ENCODE measurements at regions not wholly inside any gene's neighbourhood (a gene's known extent, or its start where the extent isn't known, plus 50 kb on each side); places are given as distances from the start of the nearest gene placed in this dataset.

DNA sequence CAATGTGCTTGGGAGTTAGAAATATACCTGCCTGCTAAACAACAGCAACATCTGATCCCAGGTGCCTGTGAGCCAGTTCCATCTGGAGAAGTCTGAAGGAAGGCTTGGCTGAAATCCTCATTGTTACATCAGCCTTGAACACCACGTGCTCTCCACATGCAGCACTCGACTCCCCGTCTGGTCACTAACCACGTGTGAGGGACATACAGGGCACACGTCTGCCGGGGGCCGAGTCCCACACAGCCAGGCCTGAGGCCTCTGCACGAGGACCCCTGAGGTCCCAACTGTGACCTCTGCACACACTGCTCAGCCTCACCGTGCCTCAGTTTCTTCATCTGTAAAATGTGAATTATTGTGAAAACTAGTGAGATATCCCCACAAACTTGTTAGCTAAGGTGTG lies 236.5 kb upstream of the SALL3 start:
- Mint-ChIP-seq H3K27me3 (peaks cover 4% of the 10 kb centered on the region), H3K9me3 (peaks cover 0 to 2% (median 0%) of the 10 kb centered on the region in 7 donors), H3K36me3 (no peaks in the 10 kb centered on the region), H3K4me1 (no peaks in the 10 kb centered on the region), H3K4me3 (no peak overlapping the region), H3K27ac (peak overlapping the region in 1 of 3 donors; percentile 15)
- Histone ChIP-seq H3K27me3 (ENCODE audit: control insufficient read depth, insufficient read depth, low read length) (no peaks in the 10 kb centered on the region), H3K36me3 (ENCODE audit: control insufficient read depth, insufficient read depth, low read length) (no peaks in the 10 kb centered on the region), H3K27ac (ENCODE audit: insufficient read depth, low read length, poor library complexity, severe bottlenecking) (no peak overlapping the region), H3K4me3 (ENCODE audit: low read depth, low read length) (no peak overlapping the region), H3K4me1 (ENCODE audit: control insufficient read depth, insufficient read depth, low read length, poor library complexity, severe bottlenecking) (no peaks in the 10 kb centered on the region), H3K9me3 (ENCODE audit: control insufficient read depth in 2 of 2, low read length in 2 of 2) (no peaks in the 10 kb centered on the region)
- ATAC-seq (ENCODE audit: low read depth in 2 of 2) = no peak
- no peak for DNase-seq

DNA sequence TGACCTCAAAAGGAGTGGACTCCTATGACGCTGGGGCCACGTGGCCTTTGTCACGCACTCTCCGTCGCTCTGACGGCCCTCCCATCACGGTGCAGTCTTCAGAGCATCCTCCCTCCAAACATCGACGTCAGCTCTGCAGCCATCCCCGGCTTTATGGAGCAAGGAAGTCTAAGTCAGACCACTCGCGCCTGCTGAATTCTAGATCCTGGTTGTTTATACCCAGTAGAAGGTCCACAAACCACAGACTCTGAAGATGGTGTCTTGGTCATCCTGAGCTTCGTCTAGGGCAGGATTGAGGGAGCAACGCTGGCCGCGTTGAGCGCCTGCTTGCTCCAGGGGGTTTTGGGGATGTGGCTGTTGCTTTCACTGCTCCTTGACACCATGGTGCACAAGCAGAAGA lies 228.0 kb upstream of the SALL3 start:
- no peaks in the 10 kb centered on the region for H3K36me3 Mint-ChIP-seq
- no peak overlapping the region for H3K4me3 Mint-ChIP-seq
- Histone ChIP-seq H3K27me3 (ENCODE audit: control insufficient read depth, insufficient read depth, low read length) (no peaks in the 10 kb centered on the region), H3K9me3 (ENCODE audit: control insufficient read depth in 2 of 2, low read length in 2 of 2) (no peaks in the 10 kb centered on the region), H3K36me3 (ENCODE audit: control insufficient read depth, insufficient read depth, low read length) (no peaks in the 10 kb centered on the region), H3K4me3 (ENCODE audit: low read depth, low read length) (no peak overlapping the region), H3K27ac (ENCODE audit: insufficient read depth, low read length, poor library complexity, severe bottlenecking) (no peak overlapping the region), H3K4me1 (ENCODE audit: control insufficient read depth, insufficient read depth, low read length, poor library complexity, severe bottlenecking) (no peaks in the 10 kb centered on the region)
- no peak for DNase-seq
- peaks cover 0 to 4% (median 0%) of the 10 kb centered on the region in 4 donors for H3K4me1 Mint-ChIP-seq
- H3K9me3 Mint-ChIP-seq = peaks cover 0 to 6% (median 0%) of the 10 kb centered on the region in 7 donors
- no peak overlapping the region for H3K27ac Mint-ChIP-seq
- no peak for ATAC-seq (ENCODE audit: low read depth in 2 of 2)
- H3K27me3 Mint-ChIP-seq = no peaks in the 10 kb centered on the region

DNA sequence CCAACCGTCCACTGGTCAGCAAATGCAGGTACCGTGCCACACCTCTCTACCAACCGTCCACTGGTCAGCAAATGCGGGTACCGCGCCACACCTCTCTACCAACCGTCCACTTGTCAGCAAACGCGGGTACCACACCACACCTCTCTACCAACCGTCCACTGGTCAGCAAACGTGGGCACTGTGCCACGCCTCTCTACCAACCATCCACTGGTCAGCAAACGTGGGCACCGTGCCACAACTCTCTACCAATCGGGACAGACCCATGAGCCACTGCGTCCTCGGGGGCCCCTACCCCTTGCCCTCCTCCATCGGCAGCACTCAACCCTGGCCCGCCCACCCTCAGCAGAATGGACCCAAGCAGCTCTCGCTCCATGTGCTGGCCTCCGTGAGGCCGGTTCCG lies 226.4 kb upstream of the SALL3 start:
- no peaks in the 10 kb centered on the region for H3K36me3 ChIP-seq (ENCODE audit: control insufficient read depth, insufficient read depth, low read length)
- H3K27me3 ChIP-seq (ENCODE audit: control insufficient read depth, insufficient read depth, low read length) = no peaks in the 10 kb centered on the region
- no peak overlapping the region for H3K4me3 Mint-ChIP-seq
- H3K9me3 Mint-ChIP-seq = peaks cover 0 to 4% (median 0%) of the 10 kb centered on the region in 7 donors
- DNase-seq (no peak), ATAC-seq (ENCODE audit: low read depth in 2 of 2) (no peak)
- H3K27ac ChIP-seq (ENCODE audit: insufficient read depth, low read length, poor library complexity, severe bottlenecking) = no peak overlapping the region
- no peak overlapping the region for H3K27ac Mint-ChIP-seq
- H3K9me3 ChIP-seq (ENCODE audit: control insufficient read depth in 2 of 2, low read length in 2 of 2) = no peaks in the 10 kb centered on the region
- H3K36me3 Mint-ChIP-seq = no peaks in the 10 kb centered on the region
- no peaks in the 10 kb centered on the region for H3K27me3 Mint-ChIP-seq
- no peaks in the 10 kb centered on the region for H3K4me1 ChIP-seq (ENCODE audit: control insufficient read depth, insufficient read depth, low read length, poor library complexity, severe bottlenecking)
- peaks cover 0 to 4% (median 0%) of the 10 kb centered on the region in 4 donors for H3K4me1 Mint-ChIP-seq
- H3K4me3 ChIP-seq (ENCODE audit: low read depth, low read length) = no peak overlapping the region

DNA sequence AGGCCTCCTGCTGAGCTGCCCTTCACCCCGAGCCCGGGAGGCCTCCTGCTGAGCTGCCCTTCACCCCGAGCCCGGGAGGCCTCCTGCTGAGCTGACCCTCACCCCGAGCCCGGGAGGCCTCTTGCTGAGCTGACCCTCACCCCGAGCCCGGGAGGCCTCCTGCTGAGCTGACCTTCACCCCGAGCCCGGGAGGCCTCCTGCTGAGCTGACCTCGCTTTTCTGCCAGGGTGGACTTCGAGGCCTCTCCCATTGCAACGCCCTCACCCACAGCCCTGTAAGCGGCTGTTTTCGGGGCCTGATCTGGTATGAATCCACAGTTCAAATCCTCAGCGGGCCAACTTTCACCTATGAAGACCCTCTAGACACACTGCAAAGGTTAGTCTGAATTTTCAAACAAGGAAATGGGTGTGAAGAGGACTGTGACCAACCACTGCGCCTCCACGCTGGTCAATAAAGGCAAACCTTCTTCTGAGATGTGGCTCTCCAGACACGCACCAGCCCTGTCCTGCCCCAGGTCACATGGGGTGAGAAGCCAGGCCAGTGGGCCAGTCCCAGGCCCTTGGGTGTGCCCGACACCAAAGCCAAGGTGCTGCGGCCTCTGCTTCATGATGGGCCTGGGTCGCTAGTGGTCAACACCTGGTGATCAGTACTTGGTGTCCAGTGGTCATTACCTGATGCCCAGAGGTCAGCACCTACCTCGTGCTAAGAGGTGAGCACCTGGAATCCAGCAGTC lies 225.1 kb upstream of the SALL3 start:
- Histone ChIP-seq H3K9me3 (ENCODE audit: control insufficient read depth in 2 of 2, low read length in 2 of 2) (no peaks in the 10 kb centered on the region), H3K4me3 (ENCODE audit: low read depth, low read length) (no peak overlapping the region), H3K4me1 (ENCODE audit: control insufficient read depth, insufficient read depth, low read length, poor library complexity, severe bottlenecking) (no peaks in the 10 kb centered on the region), H3K27me3 (ENCODE audit: control insufficient read depth, insufficient read depth, low read length) (no peaks in the 10 kb centered on the region), H3K36me3 (ENCODE audit: control insufficient read depth, insufficient read depth, low read length) (no peaks in the 10 kb centered on the region), H3K27ac (ENCODE audit: insufficient read depth, low read length, poor library complexity, severe bottlenecking) (no peak overlapping the region)
- H3K27ac Mint-ChIP-seq = no peak overlapping the region
- no peaks in the 10 kb centered on the region for H3K36me3 Mint-ChIP-seq
- ATAC-seq (ENCODE audit: low read depth in 2 of 2) (no peak), DNase-seq (no peak)
- H3K27me3 Mint-ChIP-seq = no peaks in the 10 kb centered on the region
- H3K9me3 Mint-ChIP-seq = peaks cover 0 to 4% (median 0%) of the 10 kb centered on the region in 7 donors
- H3K4me1 Mint-ChIP-seq = peaks cover 0 to 4% (median 0%) of the 10 kb centered on the region in 4 donors
- no peak overlapping the region for H3K4me3 Mint-ChIP-seq

DNA sequence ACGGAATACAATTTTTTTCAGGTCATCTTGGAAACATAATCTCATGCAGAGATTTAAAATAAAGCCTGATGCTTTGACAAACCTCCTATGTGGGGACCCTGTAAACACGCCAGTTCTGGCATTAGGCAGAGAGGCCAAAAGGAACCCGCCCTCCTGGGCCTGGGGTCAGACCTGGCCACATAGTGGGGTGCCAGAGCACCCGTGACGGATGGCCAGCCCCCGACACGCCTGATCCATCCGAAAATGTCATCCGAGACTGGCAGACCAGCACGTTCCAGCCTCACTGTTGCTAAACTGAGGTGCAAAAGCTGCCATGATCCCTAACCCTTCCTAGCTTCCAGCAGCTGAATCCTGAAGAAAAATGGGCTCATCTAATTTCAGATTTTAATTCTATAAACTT lies 222.6 kb upstream of the SALL3 start:
- H3K4me1 ChIP-seq (ENCODE audit: control insufficient read depth, insufficient read depth, low read length, poor library complexity, severe bottlenecking) = no peaks in the 10 kb centered on the region
- H3K27me3 Mint-ChIP-seq = peaks cover 5% of the 10 kb centered on the region
- no peak overlapping the region for H3K4me3 ChIP-seq (ENCODE audit: low read depth, low read length)
- no peak for ATAC-seq (ENCODE audit: low read depth in 2 of 2)
- H3K36me3 Mint-ChIP-seq = no peaks in the 10 kb centered on the region
- no peak overlapping the region for H3K27ac Mint-ChIP-seq
- H3K27me3 ChIP-seq (ENCODE audit: control insufficient read depth, insufficient read depth, low read length) = no peaks in the 10 kb centered on the region
- H3K27ac ChIP-seq (ENCODE audit: insufficient read depth, low read length, poor library complexity, severe bottlenecking) = no peak overlapping the region
- H3K9me3 ChIP-seq (ENCODE audit: control insufficient read depth in 2 of 2, low read length in 2 of 2) = no peaks in the 10 kb centered on the region
- peaks cover 0 to 7% (median 0%) of the 10 kb centered on the region in 7 donors for H3K9me3 Mint-ChIP-seq
- no peak overlapping the region for H3K4me3 Mint-ChIP-seq
- DNase-seq = no peak
- peaks cover 0 to 4% (median 0%) of the 10 kb centered on the region in 4 donors for H3K4me1 Mint-ChIP-seq
- H3K36me3 ChIP-seq (ENCODE audit: control insufficient read depth, insufficient read depth, low read length) = no peaks in the 10 kb centered on the region

DNA sequence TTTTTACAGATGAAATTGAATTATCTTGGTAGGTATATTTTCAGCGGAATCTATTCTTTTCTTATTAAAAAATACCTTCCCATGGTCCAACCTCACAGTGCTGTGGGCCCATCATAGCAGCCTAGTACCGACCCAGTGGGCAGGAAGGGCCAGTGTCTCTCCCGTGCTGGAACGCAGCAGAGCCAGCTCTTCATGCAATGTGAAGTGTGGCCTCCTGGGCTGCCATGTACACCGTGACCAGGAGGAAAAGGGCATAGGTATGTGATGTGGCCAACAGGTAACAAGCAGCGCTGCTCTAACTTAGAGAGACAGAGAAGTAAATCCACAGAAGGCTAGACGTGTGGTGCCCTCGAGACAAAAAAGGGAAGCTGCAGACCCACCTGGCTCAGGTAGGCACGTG lies 221.1 kb upstream of the SALL3 start:
- Histone ChIP-seq H3K27me3 (ENCODE audit: control insufficient read depth, insufficient read depth, low read length) (no peaks in the 10 kb centered on the region), H3K27ac (ENCODE audit: insufficient read depth, low read length, poor library complexity, severe bottlenecking) (no peak overlapping the region), H3K4me3 (ENCODE audit: low read depth, low read length) (no peak overlapping the region), H3K9me3 (ENCODE audit: control insufficient read depth in 2 of 2, low read length in 2 of 2) (no peaks in the 10 kb centered on the region), H3K4me1 (ENCODE audit: control insufficient read depth, insufficient read depth, low read length, poor library complexity, severe bottlenecking) (no peaks in the 10 kb centered on the region), H3K36me3 (ENCODE audit: control insufficient read depth, insufficient read depth, low read length) (no peaks in the 10 kb centered on the region)
- no peak overlapping the region for H3K27ac Mint-ChIP-seq
- no peak overlapping the region for H3K4me3 Mint-ChIP-seq
- no peaks in the 10 kb centered on the region for H3K36me3 Mint-ChIP-seq
- no peak for ATAC-seq (ENCODE audit: low read depth in 2 of 2)
- H3K9me3 Mint-ChIP-seq = peaks cover 0 to 18% (median 4%) of the 10 kb centered on the region in 7 donors
- H3K4me1 Mint-ChIP-seq = no peaks in the 10 kb centered on the region
- peaks cover 5% of the 10 kb centered on the region for H3K27me3 Mint-ChIP-seq
- no peak for DNase-seq

DNA sequence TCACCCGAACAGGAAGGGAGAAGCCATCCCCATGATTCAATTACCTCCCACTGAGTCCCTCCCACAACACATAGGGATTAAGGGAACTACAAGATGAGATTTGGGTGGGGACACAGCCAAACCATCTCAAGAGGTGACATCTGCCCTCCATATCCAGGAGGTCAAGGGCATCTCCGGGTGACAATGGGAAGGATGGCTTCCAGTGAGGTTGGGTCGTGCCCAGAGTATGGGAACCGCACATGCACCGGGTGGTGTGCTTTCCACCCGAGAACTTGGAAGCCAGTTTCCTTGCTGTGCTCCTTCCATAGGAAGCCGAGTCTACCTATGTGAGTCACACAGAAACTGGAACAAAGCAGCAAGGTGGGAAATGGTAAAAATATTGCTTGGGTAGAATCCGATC lies 216.9 kb upstream of the SALL3 start:
- H3K4me1 Mint-ChIP-seq = no peaks in the 10 kb centered on the region
- DNase-seq (no peak), ATAC-seq (ENCODE audit: low read depth in 2 of 2) (no peak)
- H3K4me3 Mint-ChIP-seq = no peak overlapping the region
- no peak overlapping the region for H3K27ac Mint-ChIP-seq
- no peaks in the 10 kb centered on the region for H3K9me3 ChIP-seq (ENCODE audit: control insufficient read depth in 2 of 2, low read length in 2 of 2)
- H3K9me3 Mint-ChIP-seq = peaks cover 0 to 18% (median 4%) of the 10 kb centered on the region in 7 donors
- H3K27me3 ChIP-seq (ENCODE audit: control insufficient read depth, insufficient read depth, low read length) = no peaks in the 10 kb centered on the region
- no peaks in the 10 kb centered on the region for H3K36me3 ChIP-seq (ENCODE audit: control insufficient read depth, insufficient read depth, low read length)
- H3K27me3 Mint-ChIP-seq = peaks cover 5% of the 10 kb centered on the region
- H3K4me3 ChIP-seq (ENCODE audit: low read depth, low read length) = no peak overlapping the region
- no peak overlapping the region for H3K27ac ChIP-seq (ENCODE audit: insufficient read depth, low read length, poor library complexity, severe bottlenecking)
- no peaks in the 10 kb centered on the region for H3K36me3 Mint-ChIP-seq
- H3K4me1 ChIP-seq (ENCODE audit: control insufficient read depth, insufficient read depth, low read length, poor library complexity, severe bottlenecking) = no peaks in the 10 kb centered on the region

DNA sequence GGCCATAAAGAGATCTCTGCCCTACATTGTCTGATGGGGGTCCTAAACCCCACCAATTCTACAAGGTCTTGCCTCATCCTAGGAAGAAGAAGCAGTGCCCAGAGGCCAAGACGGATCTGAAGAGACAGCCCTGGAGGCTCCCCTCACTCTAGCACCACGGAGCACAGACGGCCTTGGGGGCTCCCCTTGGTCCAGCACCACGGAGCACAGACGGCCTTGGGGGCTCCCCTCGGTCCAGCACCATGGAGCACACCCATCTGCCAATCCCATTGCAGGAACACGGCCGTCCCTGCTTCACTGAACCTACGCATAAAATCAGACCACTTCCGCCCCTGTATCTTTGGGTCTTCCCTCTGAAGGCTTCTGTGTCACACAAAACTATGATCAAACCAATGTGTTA lies 215.1 kb upstream of the SALL3 start:
- Histone ChIP-seq H3K36me3 (ENCODE audit: control insufficient read depth, insufficient read depth, low read length) (no peaks in the 10 kb centered on the region), H3K4me1 (ENCODE audit: control insufficient read depth, insufficient read depth, low read length, poor library complexity, severe bottlenecking) (no peaks in the 10 kb centered on the region), H3K4me3 (ENCODE audit: low read depth, low read length) (no peak overlapping the region), H3K27ac (ENCODE audit: insufficient read depth, low read length, poor library complexity, severe bottlenecking) (no peak overlapping the region), H3K27me3 (ENCODE audit: control insufficient read depth, insufficient read depth, low read length) (no peaks in the 10 kb centered on the region), H3K9me3 (ENCODE audit: control insufficient read depth in 2 of 2, low read length in 2 of 2) (no peaks in the 10 kb centered on the region)
- Mint-ChIP-seq H3K27ac (no peak overlapping the region), H3K27me3 (peaks cover 5% of the 10 kb centered on the region), H3K36me3 (no peaks in the 10 kb centered on the region), H3K9me3 (peaks cover 0 to 18% (median 4%) of the 10 kb centered on the region in 7 donors), H3K4me1 (no peaks in the 10 kb centered on the region), H3K4me3 (no peak overlapping the region)
- DNase-seq (no peak), ATAC-seq (ENCODE audit: low read depth in 2 of 2) (no peak)
